ENCODE measurements at regions not wholly inside any gene's neighbourhood (a gene's known extent, or its start where the extent isn't known, plus 50 kb on each side); places are given as distances from the start of the nearest gene placed in this dataset.
"Not testable (repeated sequence)": the region's sequence is repeated elsewhere in the genome, so short reads cannot be mapped to it uniquely, and the experiment has no call there.

- TF ChIP-seq CTCF, POLR2A (IDR thresholded peaks at IDR 0.05): not testable (repeated sequence)
Observed at GRCh38 chrY:7287963-7288362, 376.4 kb upstream of the AMELY start.
